ENCODE measurements at regions not wholly inside any gene's neighbourhood (a gene's known extent, or its start where the extent isn't known, plus 50 kb on each side); places are given as distances from the start of the nearest gene placed in this dataset.

- Mint-ChIP-seq H3K27ac (no peak overlapping the region), H3K9me3 (ENCODE audit: insufficient read depth) (no peaks in the 10 kb centered on the region), H3K4me3 (no peak overlapping the region), H3K4me1 (no peaks in the 10 kb centered on the region), H3K27me3 (peaks cover 18% of the 10 kb centered on the region)
- Histone ChIP-seq H3K27me3 (replicated peaks in 1 of 4; ENCODE audit: control extremely low read depth in 1 of 4, control insufficient read depth in 3 of 4, insufficient read depth in 4 of 4, low read length in 3 of 4) (peaks cover 0 to 3% (median 0%) of the 10 kb centered on the region in 4 experiments), H3K79me2 (ENCODE audit: control insufficient read depth, insufficient read depth, low read length) (no peaks in the 10 kb centered on the region), H2AFZ (ENCODE audit: insufficient read depth, low read depth, low read length, poor library complexity, severe bottlenecking) (no peak overlapping the region), H3K4me1 (ENCODE audit: control insufficient read depth in 2 of 2, insufficient read depth in 2 of 2, low read length in 2 of 2) (no peaks in the 10 kb centered on the region), H3K9me3 (ENCODE audit: control extremely low read depth in 1 of 3, control insufficient read depth in 2 of 3, insufficient read depth in 1 of 3, low read length in 2 of 3) (peaks cover 0 to 14% (median 0%) of the 10 kb centered on the region in 3 donors), H3K27ac (ENCODE audit: low read length in 2 of 2) (no peak overlapping the region), H4K20me1 (ENCODE audit: control insufficient read depth, insufficient read depth, low read length, poor library complexity, severe bottlenecking) (no peaks in the 10 kb centered on the region), H3K36me3 (replicated peaks in 1 of 2; ENCODE audit: control extremely low read depth in 1 of 2, control insufficient read depth in 1 of 2, extremely low read depth in 1 of 2, insufficient read depth in 2 of 2, low read length in 1 of 2) (no peaks in the 10 kb centered on the region), H3K4me3 (ENCODE audit: control extremely low read depth in 1 of 5, extremely low read depth in 1 of 5, insufficient read depth in 1 of 5, low read depth in 2 of 5, low read length in 4 of 5) (no peak overlapping the region), H3K9ac (ENCODE audit: low read length) (no peak overlapping the region), H3K4me2 (replicated peaks; ENCODE audit: low read depth, low read length, poor library complexity, severe bottlenecking) (no peak overlapping the region)
- no peak for DNase-seq
- ChIA-PET CTCF (no interaction called here), POLR2A (no interaction called here)
- WGBS (ENCODE audit: insufficient coverage), result 94% methylated on average over 5 of the region's 8 CpGs
- TF ChIP-seq EZH2 (IDR thresholded peaks at IDR 0.05; ENCODE audit: borderline replicate concordance, insufficient read depth, low read depth, low read length, poor library complexity, severe bottlenecking) (no peak), CTCF (IDR thresholded peaks at IDR 0.05) (no peak)
- intact Hi-C loops (cut with micrococcal nuclease), result no loop called here
- no peak for ATAC-seq (ENCODE audit: low read depth)
Measured at GRCh38 chr9:95679874-95680273, 163.1 kb upstream of the PTCH1 start.

- Mint-ChIP-seq H3K9me3 (ENCODE audit: insufficient read depth) (no peaks in the 10 kb centered on the region), H3K4me1 (no peaks in the 10 kb centered on the region), H3K27me3 (peaks cover 15% of the 10 kb centered on the region), H3K27ac (no peak overlapping the region), H3K4me3 (no peak overlapping the region)
- no peak for DNase-seq
- H3K27me3 ChIP-seq (replicated peaks in 1 of 4; ENCODE audit: control extremely low read depth in 1 of 4, control insufficient read depth in 3 of 4, insufficient read depth in 4 of 4, low read length in 3 of 4), result peaks cover 0 to 3% (median 0%) of the 10 kb centered on the region in 4 experiments
- 67% methylated on average over 1 of the region's 2 CpGs for WGBS (ENCODE audit: insufficient coverage)
- no peak for TF ChIP-seq EZH2 (IDR thresholded peaks at IDR 0.05; ENCODE audit: borderline replicate concordance, insufficient read depth, low read depth, low read length, poor library complexity, severe bottlenecking)
- TF ChIP-seq CTCF (IDR thresholded peaks at IDR 0.05), result no peak
- no peak overlapping the region for H3K9ac ChIP-seq (ENCODE audit: low read length)
- no peak overlapping the region for H3K4me3 ChIP-seq (ENCODE audit: control extremely low read depth in 1 of 5, extremely low read depth in 1 of 5, insufficient read depth in 1 of 5, low read depth in 2 of 5, low read length in 4 of 5)
- intact Hi-C loops (cut with micrococcal nuclease), result no loop called here
- H3K79me2 ChIP-seq (ENCODE audit: control insufficient read depth, insufficient read depth, low read length), result no peaks in the 10 kb centered on the region
- no peak for ATAC-seq (ENCODE audit: low read depth)
- peaks cover 0 to 14% (median 0%) of the 10 kb centered on the region in 3 donors for H3K9me3 ChIP-seq (ENCODE audit: control extremely low read depth in 1 of 3, control insufficient read depth in 2 of 3, insufficient read depth in 1 of 3, low read length in 2 of 3)
- POLR2A ChIA-PET, result no interaction called here
- no peaks in the 10 kb centered on the region for H4K20me1 ChIP-seq (ENCODE audit: control insufficient read depth, insufficient read depth, low read length, poor library complexity, severe bottlenecking)
- CTCF ChIA-PET, result interaction anchor here (1.3 kb wide), 1 partner anchor 10 kb away, joined by 3 read pairs; no protein-coding TSS in a partner anchor
- no peak overlapping the region for H3K4me2 ChIP-seq (replicated peaks; ENCODE audit: low read depth, low read length, poor library complexity, severe bottlenecking)
- no peaks in the 10 kb centered on the region for H3K4me1 ChIP-seq (ENCODE audit: control insufficient read depth in 2 of 2, insufficient read depth in 2 of 2, low read length in 2 of 2)
- no peak overlapping the region for H3K27ac ChIP-seq (ENCODE audit: low read length in 2 of 2)
- H2AFZ ChIP-seq (ENCODE audit: insufficient read depth, low read depth, low read length, poor library complexity, severe bottlenecking), result no peak overlapping the region
- no peaks in the 10 kb centered on the region for H3K36me3 ChIP-seq (replicated peaks in 1 of 2; ENCODE audit: control extremely low read depth in 1 of 2, control insufficient read depth in 1 of 2, extremely low read depth in 1 of 2, insufficient read depth in 2 of 2, low read length in 1 of 2)
Measured at GRCh38 chr9:95678759-95679158, 162.0 kb upstream of the PTCH1 start.
